Lower leg skin (tissue), 3 donors: ENCODE measurements at regions not wholly inside any gene's neighbourhood (a gene's known extent, or its start where the extent isn't known, plus 50 kb on each side); places are given as distances from the start of the nearest gene placed in this dataset.

Experiments used
- CTCF ChIP-seq, 3 donors: fragments of 450-650 bp; IDR thresholded peaks; one replicate each; pipeline ENCODE4 v1.5.1; 2016; ENCODE audit warnings: antibody characterized with exemption in 3 of 3, mild to moderate bottlenecking in 3 of 3, moderate library complexity in 2 of 3
- POLR2A ChIP-seq, 2 donors: fragments of 450-650 bp; IDR thresholded peaks; one replicate each; pipeline ENCODE4 v1.6.1; 2016 to 2017; ENCODE audit warnings: antibody characterized with exemption in 2 of 2, mild to moderate bottlenecking in 1 of 2, moderate library complexity in 1 of 2

- TF ChIP-seq POLR2A (IDR thresholded peaks at IDR 0.05) (no peak), CTCF (IDR thresholded peaks at IDR 0.05) (no peak)
These were observed 173.0 kb downstream of the FOXL1 start for GRCh38 chr16:86751076-86752030.
